ENCODE measurements at regions not wholly inside any gene's neighbourhood (a gene's known extent, or its start where the extent isn't known, plus 50 kb on each side); places are given as distances from the start of the nearest gene placed in this dataset.

- ATAC-seq (ENCODE audit: low read depth), result no peak
- Mint-ChIP-seq H3K36me3 (ENCODE audit: low read depth) (no peaks in the 10 kb centered on the region), H3K4me3 (no peak overlapping the region), H3K27me3 (no peaks in the 10 kb centered on the region), H3K4me1 (no peaks in the 10 kb centered on the region), H3K9me3 (peaks cover 4% of the 10 kb centered on the region), H3K27ac (no peak overlapping the region)
- TF ChIP-seq CTCF (IDR thresholded peaks at IDR 0.05), result no peak
- CTCF ChIA-PET, result no interaction called here
- DNase-seq, result no peak
- intact Hi-C loops (cut with micrococcal nuclease), result no loop called here
- POLR2A ChIA-PET, result no interaction called here
These were observed 493.3 kb upstream of the ADAMTS16 start for GRCh38 chr5:4646715-4647375.

- Mint-ChIP-seq H3K27me3 (no peaks in the 10 kb centered on the region), H3K36me3 (ENCODE audit: low read depth) (no peaks in the 10 kb centered on the region), H3K4me1 (no peaks in the 10 kb centered on the region), H3K9me3 (peaks cover 4% of the 10 kb centered on the region), H3K4me3 (no peak overlapping the region), H3K27ac (no peak overlapping the region)
- CTCF ChIA-PET, result no interaction called here
- intact Hi-C loops (cut with micrococcal nuclease), result no loop called here
- TF ChIP-seq CTCF (IDR thresholded peaks at IDR 0.05), result no peak
- ATAC-seq (ENCODE audit: low read depth) (no peak), DNase-seq (no peak)
- POLR2A ChIA-PET, result no interaction called here
These were observed 492.2 kb upstream of the ADAMTS16 start for GRCh38 chr5:4647955-4648354.

GRCh38 chr5:4651806-4652565 is 488.1 kb upstream of the ADAMTS16 start:
- ATAC-seq (ENCODE audit: low read depth) (no peak), DNase-seq (no peak)
- intact Hi-C loops (cut with micrococcal nuclease), result no loop called here
- H3K36me3 Mint-ChIP-seq (ENCODE audit: low read depth), result no peaks in the 10 kb centered on the region
- TF ChIP-seq CTCF (IDR thresholded peaks at IDR 0.05), result no peak
- CTCF ChIA-PET, result no interaction called here
- H3K27me3 Mint-ChIP-seq, result no peaks in the 10 kb centered on the region
- no peak overlapping the region for H3K27ac Mint-ChIP-seq
- no peaks in the 10 kb centered on the region for H3K4me1 Mint-ChIP-seq
- peaks cover 2% of the 10 kb centered on the region for H3K9me3 Mint-ChIP-seq
- H3K4me3 Mint-ChIP-seq, result no peak overlapping the region
- POLR2A ChIA-PET, result no interaction called here

GRCh38 chr5:4653475-4653874 is 486.7 kb upstream of the ADAMTS16 start:
- no peaks in the 10 kb centered on the region for H3K4me1 Mint-ChIP-seq
- no peaks in the 10 kb centered on the region for H3K36me3 Mint-ChIP-seq (ENCODE audit: low read depth)
- H3K9me3 Mint-ChIP-seq, result peaks cover 2% of the 10 kb centered on the region
- TF ChIP-seq CTCF (IDR thresholded peaks at IDR 0.05), result no peak
- H3K27me3 Mint-ChIP-seq, result no peaks in the 10 kb centered on the region
- ATAC-seq (ENCODE audit: low read depth) (no peak), DNase-seq (no peak)
- intact Hi-C loops (cut with micrococcal nuclease), result no loop called here
- ChIA-PET CTCF (no interaction called here), POLR2A (no interaction called here)
- no peak overlapping the region for H3K27ac Mint-ChIP-seq
- no peak overlapping the region for H3K4me3 Mint-ChIP-seq

- peaks cover 9% of the 10 kb centered on the region for H3K9me3 Mint-ChIP-seq
- ChIA-PET POLR2A (no interaction called here), CTCF (no interaction called here)
- no peaks in the 10 kb centered on the region for H3K4me1 Mint-ChIP-seq
- intact Hi-C loops (cut with micrococcal nuclease), result no loop called here
- no peak overlapping the region for H3K27ac Mint-ChIP-seq
- no peaks in the 10 kb centered on the region for H3K36me3 Mint-ChIP-seq (ENCODE audit: low read depth)
- TF ChIP-seq CTCF (IDR thresholded peaks at IDR 0.05), result no peak
- no peak overlapping the region for H3K4me3 Mint-ChIP-seq
- DNase-seq, result no peak
- no peaks in the 10 kb centered on the region for H3K27me3 Mint-ChIP-seq
- ATAC-seq (ENCODE audit: low read depth), result no peak
These were observed 480.3 kb upstream of the ADAMTS16 start for GRCh38 chr5:4659851-4660250.

All from activated B cell treated with CpG ODN at 0.5 μM for 24 hours (primary cell).